ENCODE measurements at regions not wholly inside any gene's neighbourhood (a gene's known extent, or its start where the extent isn't known, plus 50 kb on each side); places are given as distances from the start of the nearest gene placed in this dataset.

GRCh38 chr2:136298631-136299030, 180.7 kb upstream of the CXCR4 start:
- no peak overlapping the region for H3K4me3 ChIP-seq (replicated peaks in 1 of 4; ENCODE audit: control extremely low read depth in 1 of 4, insufficient read depth in 1 of 4, low read depth in 3 of 4, low read length in 4 of 4)
- no peak for DNase-seq (ENCODE audit: low read depth in 2 of 2)
- no peak for TF ChIP-seq EZH2 (IDR thresholded peaks at IDR 0.05; ENCODE audit: low read length, missing control alignments)

GRCh38 chr2:136297994-136298393, 180.0 kb upstream of the CXCR4 start:
- Histone ChIP-seq H3K9ac (ENCODE audit: insufficient read depth, low read length) (no peak overlapping the region), H2AFZ (ENCODE audit: low read length) (no peak overlapping the region), H3K4me2 (ENCODE audit: extremely low read depth, insufficient read depth, low read length) (no peak overlapping the region), H3K4me3 (replicated peaks in 1 of 4; ENCODE audit: control extremely low read depth in 1 of 4, insufficient read depth in 1 of 4, low read depth in 3 of 4, low read length in 4 of 4) (no peak overlapping the region), H3K79me2 (ENCODE audit: control insufficient read depth, insufficient read depth, low read length) (no peaks in the 10 kb centered on the region), H3K27me3 (ENCODE audit: control insufficient read depth, insufficient read depth, low read length) (no peaks in the 10 kb centered on the region), H3K9me3 (ENCODE audit: control insufficient read depth, insufficient read depth, low read depth, low read length) (no peaks in the 10 kb centered on the region), H3K36me3 (ENCODE audit: control insufficient read depth, insufficient read depth, low read length) (no peaks in the 10 kb centered on the region), H3K4me1 (ENCODE audit: control insufficient read depth, extremely low read depth, insufficient read depth, low read length) (no peaks in the 10 kb centered on the region), H3K27ac (ENCODE audit: insufficient read depth, low read length) (no peak overlapping the region), H4K20me1 (ENCODE audit: control insufficient read depth, extremely low read depth, insufficient read depth, low read length) (no peaks in the 10 kb centered on the region)
- no peak for TF ChIP-seq EZH2 (IDR thresholded peaks at IDR 0.05; ENCODE audit: low read length, missing control alignments)
- TF ChIP-seq CTCF (conservative IDR thresholded peaks at IDR 0.05 in 1 of 2, IDR thresholded peaks at IDR 0.05 in 1 of 2; ENCODE audit: low read depth in 1 of 2, low read length in 2 of 2): no peak
- no peak for DNase-seq (ENCODE audit: low read depth in 2 of 2)

More at GRCh38 chr2:136298631-136299030, 180.7 kb upstream of the CXCR4 start:
- Histone ChIP-seq H3K4me1 (ENCODE audit: control insufficient read depth, extremely low read depth, insufficient read depth, low read length) (no peaks in the 10 kb centered on the region), H2AFZ (ENCODE audit: low read length) (no peak overlapping the region), H3K27me3 (ENCODE audit: control insufficient read depth, insufficient read depth, low read length) (no peaks in the 10 kb centered on the region), H4K20me1 (ENCODE audit: control insufficient read depth, extremely low read depth, insufficient read depth, low read length) (no peaks in the 10 kb centered on the region), H3K9ac (ENCODE audit: insufficient read depth, low read length) (no peak overlapping the region), H3K9me3 (ENCODE audit: control insufficient read depth, insufficient read depth, low read depth, low read length) (no peaks in the 10 kb centered on the region), H3K4me2 (ENCODE audit: extremely low read depth, insufficient read depth, low read length) (no peak overlapping the region), H3K27ac (ENCODE audit: insufficient read depth, low read length) (no peak overlapping the region), H3K79me2 (ENCODE audit: control insufficient read depth, insufficient read depth, low read length) (no peaks in the 10 kb centered on the region), H3K36me3 (ENCODE audit: control insufficient read depth, insufficient read depth, low read length) (no peaks in the 10 kb centered on the region)

- no peak overlapping the region for H3K4me2 ChIP-seq (ENCODE audit: extremely low read depth, insufficient read depth, low read length)
- DNase-seq (ENCODE audit: low read depth in 2 of 2): no peak
- TF ChIP-seq EZH2 (IDR thresholded peaks at IDR 0.05; ENCODE audit: low read length, missing control alignments) (no peak), CTCF (conservative IDR thresholded peaks at IDR 0.05 in 1 of 2, IDR thresholded peaks at IDR 0.05 in 1 of 2; ENCODE audit: low read depth in 1 of 2, low read length in 2 of 2) (no peak)
Observed at GRCh38 chr2:136297312-136297711, 179.4 kb upstream of the CXCR4 start.

More at GRCh38 chr2:136297312-136297711, 179.4 kb upstream of the CXCR4 start:
- no peaks in the 10 kb centered on the region for H3K9me3 ChIP-seq (ENCODE audit: control insufficient read depth, insufficient read depth, low read depth, low read length)
- H3K4me1 ChIP-seq (ENCODE audit: control insufficient read depth, extremely low read depth, insufficient read depth, low read length): no peaks in the 10 kb centered on the region
- H3K4me3 ChIP-seq (replicated peaks in 1 of 4; ENCODE audit: control extremely low read depth in 1 of 4, insufficient read depth in 1 of 4, low read depth in 3 of 4, low read length in 4 of 4): no peak overlapping the region
- no peaks in the 10 kb centered on the region for H4K20me1 ChIP-seq (ENCODE audit: control insufficient read depth, extremely low read depth, insufficient read depth, low read length)
- H3K27me3 ChIP-seq (ENCODE audit: control insufficient read depth, insufficient read depth, low read length): no peaks in the 10 kb centered on the region
- no peak overlapping the region for H3K27ac ChIP-seq (ENCODE audit: insufficient read depth, low read length)
- no peak overlapping the region for H2AFZ ChIP-seq (ENCODE audit: low read length)
- no peaks in the 10 kb centered on the region for H3K79me2 ChIP-seq (ENCODE audit: control insufficient read depth, insufficient read depth, low read length)
- H3K36me3 ChIP-seq (ENCODE audit: control insufficient read depth, insufficient read depth, low read length): no peaks in the 10 kb centered on the region
- H3K9ac ChIP-seq (ENCODE audit: insufficient read depth, low read length): no peak overlapping the region
